SK-N-MC (cell line): ENCODE measurements at regions not wholly inside any gene's neighbourhood (a gene's known extent, or its start where the extent isn't known, plus 50 kb on each side); places are given as distances from the start of the nearest gene placed in this dataset.

Source experiments
- DNase-seq: peaks from one replicate; pipeline ENCODE4 v3.0.0-alpha.2; 2011; ENCODE audit warnings: low read depth, low spot score
- H3K27ac ChIP-seq: fragments of 200-600 bp; sonication (generic); 2 replicates; pipeline ENCODE4 v1.5.1; 2016; ENCODE audit warnings: mixed run types
- H3K36me3 ChIP-seq: fragments of 200-600 bp; sonication (generic); 2 replicates; pipeline ENCODE4 v1.6.1; 2017; ENCODE audit warnings: antibody characterized with exemption, low read length, mixed read lengths; ENCODE audit not compliant: insufficient read depth
- H3K4me3 ChIP-seq: fragments of 200-600 bp; sonication (generic); 2 replicates; pipeline ENCODE4 v1.5.1; 2016
- H3K9ac ChIP-seq: fragments of 200-600 bp; sonication (generic); 2 replicates; pipeline ENCODE4 v1.8.0; 2017; ENCODE audit warnings: mixed run types, mixed read lengths; ENCODE audit not compliant: insufficient read length
- H3K9me3 ChIP-seq: fragments of 200-600 bp; sonication (generic); 2 replicates; pipeline ENCODE4 v1.6.1; 2017; ENCODE audit warnings: low read depth, mild to moderate bottlenecking, antibody characterized with exemption, low read length, moderate library complexity, mixed read lengths
- EZH2 ChIP-seq: fragments of 200-600 bp; sonication (generic); IDR thresholded peaks from one replicate; pipeline ENCODE4 v1.6.1; 2017; ENCODE audit warnings: antibody characterized with exemption
- FOXP2 ChIP-seq: optimal IDR thresholded peaks from 2 replicates; pipeline ENCODE3; 2011; ENCODE audit warnings: mild to moderate bottlenecking, moderate library complexity; ENCODE audit not compliant: insufficient read depth; ENCODE audit errors: extremely low read length, control extremely low read depth
- POLR2AphosphoS5 ChIP-seq: IDR thresholded peaks from 2 replicates; pipeline ENCODE4 v1.6.1; 2012; ENCODE audit warnings: mild to moderate bottlenecking, low read depth, low read length, borderline replicate concordance

DNA sequence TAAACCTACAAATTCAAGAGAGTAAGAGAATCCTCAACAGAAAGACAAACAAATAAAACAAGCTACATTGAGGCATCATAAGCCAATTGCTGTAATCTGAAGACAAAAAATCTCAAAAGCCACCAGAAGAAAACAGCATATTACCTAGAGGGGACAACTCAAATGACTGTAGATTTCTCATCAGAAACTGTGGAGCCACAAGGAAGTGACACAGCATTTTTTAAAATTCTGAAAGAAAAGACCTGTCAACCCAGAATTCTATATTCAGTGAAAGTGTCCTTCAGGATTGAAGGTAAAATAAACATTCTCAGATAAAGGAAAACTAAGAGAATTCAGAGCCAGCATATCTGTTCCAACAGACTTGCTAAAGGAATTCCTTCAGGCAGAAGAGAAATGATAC, 147.8 kb upstream of the DHRS4 start:
- no peak for TF ChIP-seq POLR2AphosphoS5
- no peak for TF ChIP-seq FOXP2
- TF ChIP-seq EZH2, result no peak
- Histone ChIP-seq H3K27ac (no peak overlapping the region), H3K36me3 (no peaks in the 10 kb centered on the region), H3K4me3 (no peak overlapping the region), H3K9me3 (no peaks in the 10 kb centered on the region), H3K9ac (no peak overlapping the region)
- DNase-seq, result no peak

DNA sequence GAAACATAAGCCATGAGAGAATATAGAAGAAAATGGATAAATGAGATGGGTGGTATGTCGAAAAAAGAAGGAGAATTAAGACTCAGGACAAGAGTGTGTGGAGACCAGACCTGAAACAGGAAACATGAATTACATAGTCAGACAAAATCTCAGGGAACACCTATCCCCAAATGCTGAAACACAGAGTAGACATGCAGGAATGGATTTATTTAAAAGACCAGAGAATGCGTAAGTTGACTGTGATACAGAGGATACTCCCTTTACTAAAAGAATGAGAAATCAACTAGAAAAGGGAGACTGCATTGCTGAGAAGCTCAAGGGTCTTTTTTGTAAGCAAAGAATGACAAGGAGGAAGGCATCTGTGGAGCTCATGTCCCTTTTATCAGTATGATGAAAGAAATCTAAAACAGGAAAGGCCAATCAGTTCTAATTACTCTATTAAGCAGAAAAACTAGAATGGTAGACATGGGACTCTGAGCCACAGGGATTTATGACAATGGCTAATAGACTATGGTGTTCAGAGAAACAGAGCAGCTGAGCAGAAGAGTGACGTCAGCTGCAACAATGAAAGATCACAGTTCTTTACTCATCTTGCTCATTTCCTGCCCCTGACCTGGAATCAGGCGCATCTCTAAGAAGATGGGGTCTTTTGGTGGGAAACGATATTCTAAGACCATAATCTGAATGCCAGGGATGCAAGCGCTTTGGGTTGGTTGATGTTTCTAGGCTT, 138.9 kb upstream of the DHRS4 start:
- Histone ChIP-seq H3K4me3 (no peak overlapping the region), H3K36me3 (no peaks in the 10 kb centered on the region), H3K9ac (no peak overlapping the region), H3K9me3 (no peaks in the 10 kb centered on the region), H3K27ac (no peak overlapping the region)
- no peak for DNase-seq
- no peak for TF ChIP-seq EZH2
- TF ChIP-seq FOXP2, result no peak
- TF ChIP-seq POLR2AphosphoS5, result no peak

DNA sequence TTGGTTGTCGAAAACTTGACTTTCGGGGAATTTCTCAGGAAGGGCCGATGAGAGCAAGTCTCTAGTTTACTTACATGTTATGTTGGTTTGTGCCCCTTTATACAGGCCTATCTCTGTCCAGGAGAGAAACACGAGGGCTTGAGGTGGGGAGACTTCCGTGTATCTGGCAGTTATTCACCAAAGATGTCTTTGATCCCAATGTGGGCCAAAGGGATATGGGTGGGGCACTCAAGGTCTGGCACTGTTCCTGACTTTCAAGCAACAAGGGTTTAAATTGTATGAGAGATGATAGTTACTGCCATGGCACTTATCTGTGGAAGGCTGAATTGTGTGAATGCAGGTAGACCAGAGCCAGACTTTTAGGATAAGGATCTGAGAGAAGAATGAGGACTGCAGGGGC, 137.2 kb upstream of the DHRS4 start:
- Histone ChIP-seq H3K36me3 (no peaks in the 10 kb centered on the region), H3K9ac (no peak overlapping the region), H3K27ac (no peak overlapping the region), H3K4me3 (no peak overlapping the region), H3K9me3 (no peaks in the 10 kb centered on the region)
- DNase-seq, result no peak
- no peak for TF ChIP-seq POLR2AphosphoS5

DNA sequence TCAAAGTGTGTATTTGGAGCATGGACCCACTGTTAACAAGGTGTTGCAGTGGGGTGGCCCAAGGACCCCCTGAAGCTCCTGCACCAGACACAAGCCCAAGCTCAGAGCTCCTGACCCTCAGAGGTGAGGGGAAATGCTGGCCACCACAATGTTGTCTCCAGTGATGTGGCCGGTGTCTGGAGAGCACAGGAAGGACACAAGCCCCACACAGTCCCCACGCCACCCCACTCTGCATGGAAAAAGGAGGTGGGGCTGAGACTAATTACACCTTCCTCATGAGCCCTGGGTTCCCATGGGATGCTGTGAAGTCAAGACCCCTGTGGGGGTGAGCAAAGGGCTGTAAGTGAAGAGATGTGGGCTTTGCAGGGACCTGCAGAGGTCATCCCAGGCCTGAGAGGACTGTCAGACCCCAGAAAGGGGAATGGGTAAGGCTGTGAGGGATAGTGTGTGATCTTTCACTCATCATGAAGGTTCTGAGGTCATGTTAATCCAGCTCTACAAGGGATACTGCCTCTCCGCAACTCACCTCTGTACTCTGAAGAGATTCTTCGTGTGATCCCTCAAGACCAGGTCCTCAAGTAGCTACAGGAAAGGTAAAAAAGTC, 136.3 kb upstream of the DHRS4 start:
- H3K4me3 ChIP-seq, result no peak overlapping the region
- TF ChIP-seq POLR2AphosphoS5, result no peak
- no peak for TF ChIP-seq FOXP2
- no peak for TF ChIP-seq EZH2

DNA sequence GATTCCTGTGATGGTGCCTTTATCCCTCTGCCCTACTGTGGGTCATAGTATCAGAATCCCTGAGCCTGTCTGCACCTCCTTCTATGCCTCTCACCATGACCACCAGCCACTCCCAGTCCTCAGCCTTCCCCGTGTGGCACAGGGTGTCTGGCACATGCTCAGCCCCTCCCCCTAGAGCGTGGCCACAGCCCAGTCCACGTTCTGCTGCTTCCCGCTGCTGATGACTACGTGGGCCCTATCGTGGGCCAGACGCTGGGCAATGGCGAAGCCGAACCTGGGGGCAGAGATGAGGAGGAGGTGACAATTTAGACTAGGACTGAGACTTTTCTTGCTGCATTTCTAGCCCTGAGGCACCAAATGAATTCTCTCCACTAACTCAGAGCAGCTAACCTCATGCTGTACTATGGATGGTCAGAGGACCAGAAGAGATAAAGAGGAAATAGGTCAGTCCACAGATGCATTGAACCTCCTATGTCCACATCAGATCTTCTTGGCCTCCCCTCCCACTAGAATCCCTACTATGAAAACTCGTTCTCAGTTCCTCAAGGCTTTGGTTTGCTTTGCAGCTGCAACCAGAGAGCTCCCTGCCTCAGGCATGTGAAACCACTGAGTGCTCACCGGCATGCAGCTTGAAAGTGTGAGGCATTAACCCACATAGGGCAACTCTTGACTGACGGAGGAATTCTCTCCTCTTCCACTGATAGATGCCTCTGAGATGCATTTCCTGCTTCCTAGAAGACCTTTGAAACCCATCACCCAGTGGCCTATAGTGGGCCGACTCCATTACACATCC, 126.3 kb upstream of the DHRS4 start:
- TF ChIP-seq EZH2 (no peak), POLR2AphosphoS5 (no peak), FOXP2 (no peak)
- Histone ChIP-seq H3K9ac (no peak overlapping the region), H3K9me3 (no peaks in the 10 kb centered on the region), H3K36me3 (no peaks in the 10 kb centered on the region), H3K4me3 (no peak overlapping the region), H3K27ac (no peak overlapping the region)
- DNase-seq, result no peak

More for the DNA sequence above, 136.3 kb upstream of the DHRS4 start:
- Histone ChIP-seq H3K36me3 (no peaks in the 10 kb centered on the region), H3K9me3 (no peaks in the 10 kb centered on the region), H3K9ac (no peak overlapping the region), H3K27ac (no peak overlapping the region)
- DNase-seq, result no peak

DNA sequence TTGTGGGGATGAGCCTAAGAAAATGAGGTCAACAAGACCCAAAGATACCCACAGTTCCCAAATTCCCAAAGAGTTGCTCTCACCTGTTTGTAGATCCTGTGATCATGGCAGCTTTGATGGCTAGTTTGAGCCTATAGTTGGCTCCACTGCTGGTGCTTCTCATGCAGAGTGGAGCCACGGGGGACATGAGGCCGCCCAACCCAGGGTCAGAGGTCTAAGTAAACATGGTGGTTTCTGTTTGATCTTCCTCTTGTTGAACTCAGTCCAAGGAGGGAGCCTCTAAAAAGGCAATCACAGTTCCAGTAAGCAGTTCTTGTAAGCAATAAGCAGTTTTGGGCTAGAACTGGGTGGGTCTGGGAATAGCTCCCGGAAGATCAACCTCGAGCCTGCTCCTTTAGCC, 125.6 kb upstream of the DHRS4 start:
- no peaks in the 10 kb centered on the region for H3K36me3 ChIP-seq
- no peaks in the 10 kb centered on the region for H3K9me3 ChIP-seq
- H3K27ac ChIP-seq, result no peak overlapping the region
- no peak overlapping the region for H3K4me3 ChIP-seq
- no peak overlapping the region for H3K9ac ChIP-seq
- no peak for TF ChIP-seq FOXP2
- no peak for TF ChIP-seq POLR2AphosphoS5
- TF ChIP-seq EZH2, result no peak
- DNase-seq, result no peak

DNA sequence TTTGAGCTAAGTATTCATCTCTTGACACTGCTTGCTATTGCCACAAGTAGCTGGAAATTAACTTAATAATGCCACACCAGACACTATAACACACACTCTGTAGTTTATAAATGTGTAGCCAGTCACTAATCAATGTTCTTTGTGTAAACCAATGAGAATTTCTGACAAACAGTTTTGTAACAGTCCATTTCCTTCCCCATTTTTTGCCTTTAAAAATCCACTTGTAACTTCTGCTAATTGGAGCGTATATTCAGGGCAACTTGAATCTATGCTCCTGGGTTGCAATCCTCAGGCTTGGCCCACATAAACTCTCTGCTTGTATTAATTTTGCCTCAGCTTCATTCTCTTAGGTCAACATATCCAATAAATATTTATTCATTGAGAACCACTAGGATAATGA, 125.0 kb upstream of the DHRS4 start:
- Histone ChIP-seq H3K9ac (no peak overlapping the region), H3K9me3 (no peaks in the 10 kb centered on the region), H3K36me3 (no peaks in the 10 kb centered on the region), H3K27ac (no peak overlapping the region), H3K4me3 (no peak overlapping the region)
- DNase-seq, result no peak
- TF ChIP-seq POLR2AphosphoS5, result no peak
- no peak for TF ChIP-seq FOXP2
- TF ChIP-seq EZH2, result no peak

DNA sequence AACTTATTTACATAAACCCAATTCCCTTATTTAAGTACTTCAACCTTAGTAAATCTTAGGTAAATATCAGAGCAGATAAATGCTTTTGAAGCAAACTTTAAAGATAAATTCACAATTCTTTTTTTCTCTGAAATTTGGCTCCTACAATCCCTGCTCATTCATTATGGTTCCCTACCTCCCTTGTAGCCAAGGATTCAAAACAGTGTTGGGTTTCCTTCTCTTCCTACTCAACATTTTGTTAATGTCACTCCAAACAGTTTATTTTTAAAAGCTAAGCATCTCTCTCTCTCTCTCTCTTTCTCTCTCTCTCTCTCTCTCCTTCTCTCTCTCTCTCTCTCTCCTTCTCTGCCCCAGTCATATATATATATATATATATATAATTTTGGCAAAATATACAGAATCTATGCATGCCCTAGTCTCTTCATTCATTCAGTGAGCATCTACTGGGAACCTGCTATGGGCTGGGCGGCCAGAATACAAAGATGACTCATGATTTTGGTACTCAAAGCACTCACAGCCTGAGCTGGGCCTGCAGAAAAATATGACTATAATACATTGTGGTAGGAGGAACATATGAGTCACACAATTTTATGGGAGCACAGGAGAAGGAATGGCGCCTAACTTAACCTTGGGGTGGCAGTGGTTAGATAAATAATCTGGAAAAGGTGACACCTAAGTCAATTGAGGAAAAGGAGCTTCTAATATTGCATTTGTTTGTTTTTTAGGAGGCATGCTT, 123.7 kb upstream of the DHRS4 start:
- no peak for TF ChIP-seq FOXP2
- no peak for TF ChIP-seq EZH2
- no peak overlapping the region for H3K27ac ChIP-seq

More for the DNA sequence above, 123.7 kb upstream of the DHRS4 start:
- no peak for DNase-seq
- Histone ChIP-seq H3K9ac (no peak overlapping the region), H3K4me3 (no peak overlapping the region), H3K9me3 (no peaks in the 10 kb centered on the region), H3K36me3 (no peaks in the 10 kb centered on the region)
